ENCODE measurements at regions not wholly inside any gene's neighbourhood (a gene's known extent, or its start where the extent isn't known, plus 50 kb on each side); places are given as distances from the start of the nearest gene placed in this dataset.

- no peak for DNase-seq
Observed at GRCh38 chr6:167654389-167654788, 172.3 kb upstream of the AFDN start.

GRCh38 chr6:167655174-167655821 lies 171.4 kb upstream of the AFDN start:
- H3K27me3 Mint-ChIP-seq: no peaks in the 10 kb centered on the region
- no peak overlapping the region for H3K27ac Mint-ChIP-seq
- intact Hi-C loops (cut with micrococcal nuclease): no loop called here
- H3K36me3 Mint-ChIP-seq (ENCODE audit: low read depth): no peaks in the 10 kb centered on the region
- no peaks in the 10 kb centered on the region for H3K9me3 Mint-ChIP-seq
- no peak overlapping the region for H3K4me3 Mint-ChIP-seq
- no peak for DNase-seq
- H3K4me1 Mint-ChIP-seq: no peaks in the 10 kb centered on the region

More at GRCh38 chr6:167654389-167654788, 172.3 kb upstream of the AFDN start:
- Mint-ChIP-seq H3K4me3 (no peak overlapping the region), H3K36me3 (ENCODE audit: low read depth) (no peaks in the 10 kb centered on the region), H3K9me3 (no peaks in the 10 kb centered on the region), H3K27me3 (peaks cover 1% of the 10 kb centered on the region), H3K27ac (no peak overlapping the region), H3K4me1 (no peaks in the 10 kb centered on the region)
- intact Hi-C loops (cut with micrococcal nuclease): no loop called here

GRCh38 chr6:167658106-167658505 lies 168.6 kb upstream of the AFDN start:
- intact Hi-C loops (cut with micrococcal nuclease): no loop called here
- H3K4me1 Mint-ChIP-seq: no peaks in the 10 kb centered on the region
- no peaks in the 10 kb centered on the region for H3K36me3 Mint-ChIP-seq (ENCODE audit: low read depth)

GRCh38 chr6:167659046-167659445 lies 167.7 kb upstream of the AFDN start:
- intact Hi-C loops (cut with micrococcal nuclease): no loop called here
- no peak overlapping the region for H3K27ac Mint-ChIP-seq

More at GRCh38 chr6:167658106-167658505, 168.6 kb upstream of the AFDN start:
- DNase-seq: no peak
- no peaks in the 10 kb centered on the region for H3K9me3 Mint-ChIP-seq
- H3K4me3 Mint-ChIP-seq: no peak overlapping the region
- H3K27ac Mint-ChIP-seq: no peak overlapping the region
- H3K27me3 Mint-ChIP-seq: no peaks in the 10 kb centered on the region

GRCh38 chr6:167660424-167660823 lies 166.3 kb upstream of the AFDN start:
- Mint-ChIP-seq H3K9me3 (no peaks in the 10 kb centered on the region), H3K4me3 (no peak overlapping the region), H3K4me1 (no peaks in the 10 kb centered on the region), H3K36me3 (ENCODE audit: low read depth) (no peaks in the 10 kb centered on the region), H3K27ac (no peak overlapping the region), H3K27me3 (no peaks in the 10 kb centered on the region)
- no peak for DNase-seq
- intact Hi-C loops (cut with micrococcal nuclease): no loop called here

More at GRCh38 chr6:167659046-167659445, 167.7 kb upstream of the AFDN start:
- Mint-ChIP-seq H3K36me3 (ENCODE audit: low read depth) (no peaks in the 10 kb centered on the region), H3K27me3 (no peaks in the 10 kb centered on the region), H3K4me1 (no peaks in the 10 kb centered on the region), H3K9me3 (no peaks in the 10 kb centered on the region), H3K4me3 (no peak overlapping the region)
- DNase-seq: no peak

- DNase-seq: no peak
- H3K9me3 Mint-ChIP-seq: no peaks in the 10 kb centered on the region
- no peaks in the 10 kb centered on the region for H3K36me3 Mint-ChIP-seq (ENCODE audit: low read depth)
- H3K4me3 Mint-ChIP-seq: no peak overlapping the region
- no peak overlapping the region for H3K27ac Mint-ChIP-seq
- intact Hi-C loops (cut with micrococcal nuclease): no loop called here
- no peaks in the 10 kb centered on the region for H3K27me3 Mint-ChIP-seq
- H3K4me1 Mint-ChIP-seq: no peaks in the 10 kb centered on the region
Observed at GRCh38 chr6:167660944-167661551, 165.7 kb upstream of the AFDN start.

GRCh38 chr6:167661552-167662044 lies 165.1 kb upstream of the AFDN start:
- no peak for DNase-seq
- H3K4me1 Mint-ChIP-seq: no peaks in the 10 kb centered on the region
- no peak overlapping the region for H3K4me3 Mint-ChIP-seq
- intact Hi-C loops (cut with micrococcal nuclease): no loop called here
- no peaks in the 10 kb centered on the region for H3K9me3 Mint-ChIP-seq
- H3K27ac Mint-ChIP-seq: no peak overlapping the region
- no peaks in the 10 kb centered on the region for H3K36me3 Mint-ChIP-seq (ENCODE audit: low read depth)
- H3K27me3 Mint-ChIP-seq: no peaks in the 10 kb centered on the region

GRCh38 chr6:167662075-167662880 lies 164.4 kb upstream of the AFDN start:
- Mint-ChIP-seq H3K9me3 (no peaks in the 10 kb centered on the region), H3K27ac (no peak overlapping the region), H3K36me3 (ENCODE audit: low read depth) (no peaks in the 10 kb centered on the region), H3K4me1 (no peaks in the 10 kb centered on the region), H3K27me3 (no peaks in the 10 kb centered on the region), H3K4me3 (no peak overlapping the region)
- intact Hi-C loops (cut with micrococcal nuclease): no loop called here
- no peak for DNase-seq

GRCh38 chr6:167662881-167663205 lies 163.9 kb upstream of the AFDN start:
- no peak overlapping the region for H3K27ac Mint-ChIP-seq
- no peaks in the 10 kb centered on the region for H3K4me1 Mint-ChIP-seq
- no peak for DNase-seq
- H3K27me3 Mint-ChIP-seq: no peaks in the 10 kb centered on the region
- no peaks in the 10 kb centered on the region for H3K9me3 Mint-ChIP-seq
- intact Hi-C loops (cut with micrococcal nuclease): no loop called here
- no peaks in the 10 kb centered on the region for H3K36me3 Mint-ChIP-seq (ENCODE audit: low read depth)
- no peak overlapping the region for H3K4me3 Mint-ChIP-seq

- no peaks in the 10 kb centered on the region for H3K9me3 Mint-ChIP-seq
- no peaks in the 10 kb centered on the region for H3K36me3 Mint-ChIP-seq (ENCODE audit: low read depth)
- no peaks in the 10 kb centered on the region for H3K27me3 Mint-ChIP-seq
- H3K4me3 Mint-ChIP-seq: no peak overlapping the region
- DNase-seq: no peak
- intact Hi-C loops (cut with micrococcal nuclease): no loop called here
- H3K27ac Mint-ChIP-seq: no peak overlapping the region
- H3K4me1 Mint-ChIP-seq: no peaks in the 10 kb centered on the region
Observed at GRCh38 chr6:167663316-167663715, 163.4 kb upstream of the AFDN start.

GRCh38 chr6:167663784-167664443 lies 162.8 kb upstream of the AFDN start:
- Mint-ChIP-seq H3K9me3 (no peaks in the 10 kb centered on the region), H3K27me3 (no peaks in the 10 kb centered on the region), H3K36me3 (ENCODE audit: low read depth) (no peaks in the 10 kb centered on the region), H3K27ac (no peak overlapping the region), H3K4me1 (no peaks in the 10 kb centered on the region), H3K4me3 (no peak overlapping the region)
- intact Hi-C loops (cut with micrococcal nuclease): no loop called here
- DNase-seq: no peak

GRCh38 chr6:167664678-167665660 lies 161.7 kb upstream of the AFDN start:
- no peaks in the 10 kb centered on the region for H3K9me3 Mint-ChIP-seq
- intact Hi-C loops (cut with micrococcal nuclease): no loop called here
- no peaks in the 10 kb centered on the region for H3K27me3 Mint-ChIP-seq
- no peaks in the 10 kb centered on the region for H3K4me1 Mint-ChIP-seq
- no peak overlapping the region for H3K27ac Mint-ChIP-seq
- H3K36me3 Mint-ChIP-seq (ENCODE audit: low read depth): no peaks in the 10 kb centered on the region
- DNase-seq: no peak
- no peak overlapping the region for H3K4me3 Mint-ChIP-seq

- Mint-ChIP-seq H3K4me3 (no peak overlapping the region), H3K36me3 (ENCODE audit: low read depth) (no peaks in the 10 kb centered on the region), H3K4me1 (no peaks in the 10 kb centered on the region), H3K27me3 (no peaks in the 10 kb centered on the region), H3K9me3 (no peaks in the 10 kb centered on the region), H3K27ac (no peak overlapping the region)
- intact Hi-C loops (cut with micrococcal nuclease): no loop called here
- no peak for DNase-seq
Observed at GRCh38 chr6:167665698-167666330, 160.9 kb upstream of the AFDN start.

Measured in activated CD4-positive, alpha-beta T cell treated with anti-CD3 and anti-CD28 coated beads, Interleukin-2, amount 10 ng/mL, durations not matched to agents 24 days and 14 days (primary cell).